GM20000 (cell line): ENCODE measurements at regions not wholly inside any gene's neighbourhood (a gene's known extent, or its start where the extent isn't known, plus 50 kb on each side); places are given as distances from the start of the nearest gene placed in this dataset.

Experiments
- DNase-seq: peaks from one replicate; pipeline ENCODE4 v3.0.0; 2012; ENCODE audit warnings: low spot score
- TF ChIP-seq, protein P1 (sequence below): IDR thresholded peaks from 2 replicates; pipeline ENCODE4 v1.5.1; 2012; ENCODE audit warnings: mild to moderate bottlenecking, control low read depth; ENCODE audit errors: extremely low read depth, missing control alignments

- TF ChIP-seq, protein P1, sequence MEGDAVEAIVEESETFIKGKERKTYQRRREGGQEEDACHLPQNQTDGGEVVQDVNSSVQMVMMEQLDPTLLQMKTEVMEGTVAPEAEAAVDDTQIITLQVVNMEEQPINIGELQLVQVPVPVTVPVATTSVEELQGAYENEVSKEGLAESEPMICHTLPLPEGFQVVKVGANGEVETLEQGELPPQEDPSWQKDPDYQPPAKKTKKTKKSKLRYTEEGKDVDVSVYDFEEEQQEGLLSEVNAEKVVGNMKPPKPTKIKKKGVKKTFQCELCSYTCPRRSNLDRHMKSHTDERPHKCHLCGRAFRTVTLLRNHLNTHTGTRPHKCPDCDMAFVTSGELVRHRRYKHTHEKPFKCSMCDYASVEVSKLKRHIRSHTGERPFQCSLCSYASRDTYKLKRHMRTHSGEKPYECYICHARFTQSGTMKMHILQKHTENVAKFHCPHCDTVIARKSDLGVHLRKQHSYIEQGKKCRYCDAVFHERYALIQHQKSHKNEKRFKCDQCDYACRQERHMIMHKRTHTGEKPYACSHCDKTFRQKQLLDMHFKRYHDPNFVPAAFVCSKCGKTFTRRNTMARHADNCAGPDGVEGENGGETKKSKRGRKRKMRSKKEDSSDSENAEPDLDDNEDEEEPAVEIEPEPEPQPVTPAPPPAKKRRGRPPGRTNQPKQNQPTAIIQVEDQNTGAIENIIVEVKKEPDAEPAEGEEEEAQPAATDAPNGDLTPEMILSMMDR: no peak
- DNase-seq: no peak
Measured at GRCh38 chr14:65794674-65795279, 382.2 kb downstream of the FUT8 start.

GRCh38 chr14:65798216-65798615 lies 385.7 kb downstream of the FUT8 start:
- TF ChIP-seq, protein P1: no peak
- no peak for DNase-seq

DNA sequence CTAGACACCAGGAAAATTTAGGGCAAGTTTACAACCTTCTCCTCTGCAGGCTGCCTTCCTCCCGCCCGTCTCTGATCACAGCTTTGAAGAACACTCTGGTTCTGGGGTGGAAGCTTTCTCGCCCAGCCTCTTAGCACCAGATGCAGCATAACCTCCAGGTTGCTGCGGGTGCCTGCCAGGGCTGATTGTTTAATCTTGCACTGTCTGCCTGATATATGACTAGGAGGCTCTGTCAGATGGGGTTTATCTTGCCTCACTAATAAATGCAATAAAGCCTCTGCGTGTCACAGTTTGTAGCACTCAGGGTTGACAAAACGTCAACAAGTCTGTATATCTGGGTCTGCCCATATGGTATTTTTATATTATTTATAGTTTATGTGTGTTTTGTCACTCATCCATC lies 388.2 kb downstream of the FUT8 start:
- TF ChIP-seq, protein P1: no peak

GRCh38 chr14:65802196-65802595 lies 389.7 kb downstream of the FUT8 start:
- DNase-seq: no peak
- TF ChIP-seq, protein P1: no peak

More for the DNA sequence above, 388.2 kb downstream of the FUT8 start:
- no peak for DNase-seq

DNA sequence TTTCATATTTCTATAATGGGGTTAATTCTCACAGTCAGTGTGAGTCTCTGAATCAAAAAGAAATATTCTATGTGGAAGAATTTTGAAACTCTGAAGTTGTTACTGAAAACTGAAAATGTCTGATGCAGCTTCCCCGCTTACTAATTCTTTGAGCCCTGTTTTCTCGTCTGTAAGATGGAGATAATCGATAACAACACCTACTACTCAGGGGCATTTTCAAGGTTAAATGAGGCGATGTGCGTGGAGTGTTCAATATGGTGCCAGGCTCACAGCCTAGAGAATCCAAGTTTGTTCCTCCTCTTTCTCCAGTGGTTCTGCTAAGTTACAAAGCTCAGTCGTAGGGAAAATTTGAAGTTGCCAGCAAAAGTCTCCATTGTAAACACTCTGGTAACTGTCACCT lies 391.4 kb downstream of the FUT8 start:
- DNase-seq: no peak
- TF ChIP-seq, protein P1: no peak

GRCh38 chr14:65804439-65805112 lies 392.0 kb downstream of the FUT8 start:
- no peak for DNase-seq
- TF ChIP-seq, protein P1: no peak

GRCh38 chr14:65805113-65805473 lies 392.6 kb downstream of the FUT8 start:
- peak; percentile 20 for DNase-seq
- TF ChIP-seq, protein P1: no peak
